ENCODE measurements at regions not wholly inside any gene's neighbourhood (a gene's known extent, or its start where the extent isn't known, plus 50 kb on each side); places are given as distances from the start of the nearest gene placed in this dataset.

DNA sequence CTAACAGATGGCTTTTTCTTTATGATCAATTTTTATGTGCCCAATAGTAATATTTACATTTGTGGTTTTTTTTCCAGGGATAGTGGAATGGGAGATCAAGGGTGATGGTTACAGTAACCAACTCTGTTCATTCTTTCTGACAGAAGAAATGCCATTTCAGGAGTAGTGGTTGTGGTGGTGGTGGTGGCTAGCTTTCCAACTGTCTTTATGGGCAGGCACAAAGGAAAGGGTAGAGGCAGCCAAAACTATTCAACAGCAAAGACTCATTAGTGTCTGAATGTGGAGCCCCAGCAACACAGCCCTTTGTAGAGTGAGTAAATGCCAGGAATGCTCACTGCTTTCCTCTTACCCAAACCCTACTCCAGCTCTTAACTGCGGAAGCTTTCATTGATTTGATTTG lies 227.7 kb downstream of the RND3 start:
- Histone ChIP-seq H3K4me2 (ENCODE audit: low read depth, low read length, poor library complexity, severe bottlenecking) (no peak overlapping the region), H4K20me1 (ENCODE audit: insufficient read depth, low read length, poor library complexity, severe bottlenecking) (no peaks in the 10 kb centered on the region), H3K79me2 (ENCODE audit: insufficient read depth, low read length) (no peaks in the 10 kb centered on the region), H3K36me3 (ENCODE audit: insufficient read depth, low read length) (no peaks in the 10 kb centered on the region), H2AFZ (ENCODE audit: low read length) (no peak overlapping the region), H3K9me2 (replicated peaks; ENCODE audit: low read depth, low read length) (no peaks in the 10 kb centered on the region), H3K9ac (ENCODE audit: low read depth, low read length, poor library complexity, severe bottlenecking) (no peak overlapping the region), H3K4me3 (ENCODE audit: low read length, poor library complexity, severe bottlenecking) (no peak overlapping the region), H3K27me3 (ENCODE audit: insufficient read depth, low read length, poor library complexity, severe bottlenecking) (no peaks in the 10 kb centered on the region), H3K4me1 (ENCODE audit: insufficient read depth, low read length, poor library complexity, severe bottlenecking) (peaks cover 22% of the 10 kb centered on the region), H3K9me3 (ENCODE audit: insufficient read depth, low read depth, low read length) (peaks cover 15% of the 10 kb centered on the region), H3F3A (ENCODE audit: low read depth) (0 out of 2 replicates have a peak, but pooled peaks cover 4% of the 10 kb centered on the region)
- TF ChIP-seq EZH2phosphoT487 (IDR thresholded peaks at IDR 0.05; ENCODE audit: borderline replicate concordance) = no peak
- TF ChIP-seq, protein P1, sequence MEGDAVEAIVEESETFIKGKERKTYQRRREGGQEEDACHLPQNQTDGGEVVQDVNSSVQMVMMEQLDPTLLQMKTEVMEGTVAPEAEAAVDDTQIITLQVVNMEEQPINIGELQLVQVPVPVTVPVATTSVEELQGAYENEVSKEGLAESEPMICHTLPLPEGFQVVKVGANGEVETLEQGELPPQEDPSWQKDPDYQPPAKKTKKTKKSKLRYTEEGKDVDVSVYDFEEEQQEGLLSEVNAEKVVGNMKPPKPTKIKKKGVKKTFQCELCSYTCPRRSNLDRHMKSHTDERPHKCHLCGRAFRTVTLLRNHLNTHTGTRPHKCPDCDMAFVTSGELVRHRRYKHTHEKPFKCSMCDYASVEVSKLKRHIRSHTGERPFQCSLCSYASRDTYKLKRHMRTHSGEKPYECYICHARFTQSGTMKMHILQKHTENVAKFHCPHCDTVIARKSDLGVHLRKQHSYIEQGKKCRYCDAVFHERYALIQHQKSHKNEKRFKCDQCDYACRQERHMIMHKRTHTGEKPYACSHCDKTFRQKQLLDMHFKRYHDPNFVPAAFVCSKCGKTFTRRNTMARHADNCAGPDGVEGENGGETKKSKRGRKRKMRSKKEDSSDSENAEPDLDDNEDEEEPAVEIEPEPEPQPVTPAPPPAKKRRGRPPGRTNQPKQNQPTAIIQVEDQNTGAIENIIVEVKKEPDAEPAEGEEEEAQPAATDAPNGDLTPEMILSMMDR (conservative IDR thresholded peaks at IDR 0.05; ENCODE audit: low read length) = no peak

DNA sequence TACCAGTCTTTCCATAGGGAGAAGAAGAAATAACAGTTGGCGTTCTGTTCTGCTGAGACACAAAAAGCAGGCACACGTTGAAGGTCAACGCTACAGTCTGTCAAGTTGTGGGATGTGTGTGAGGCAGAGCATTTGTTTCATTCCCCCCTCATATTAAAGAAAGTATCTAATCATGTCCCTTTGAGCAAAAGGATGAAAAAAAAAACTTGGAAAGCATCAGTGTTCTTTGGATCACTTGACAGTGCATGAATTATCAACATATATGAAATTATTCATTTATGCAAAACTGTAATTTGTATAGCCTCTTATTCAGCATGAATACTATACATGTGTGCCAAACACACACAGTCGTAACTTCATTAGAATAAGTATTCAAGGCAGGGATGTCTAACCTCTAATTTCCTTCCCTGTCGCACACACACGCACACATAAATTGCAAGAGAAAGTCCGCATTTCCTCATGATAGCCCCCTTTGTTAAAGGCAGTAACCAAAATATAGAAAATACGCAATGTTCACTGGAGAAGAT lies 228.6 kb downstream of the RND3 start:
- no peak overlapping the region for H2AFZ ChIP-seq (ENCODE audit: low read length)
- H3K9me3 ChIP-seq (ENCODE audit: insufficient read depth, low read depth, low read length) = peaks cover 15% of the 10 kb centered on the region
- H3K4me2 ChIP-seq (ENCODE audit: low read depth, low read length, poor library complexity, severe bottlenecking) = no peak overlapping the region
- no peaks in the 10 kb centered on the region for H3K9me2 ChIP-seq (replicated peaks; ENCODE audit: low read depth, low read length)
- no peaks in the 10 kb centered on the region for H3K79me2 ChIP-seq (ENCODE audit: insufficient read depth, low read length)
- 0 out of 2 replicates have a peak, but pooled peaks cover 4% of the 10 kb centered on the region for H3F3A ChIP-seq (ENCODE audit: low read depth)
- TF ChIP-seq EZH2phosphoT487 (IDR thresholded peaks at IDR 0.05; ENCODE audit: borderline replicate concordance) = no peak
- TF ChIP-seq, protein P1 (conservative IDR thresholded peaks at IDR 0.05; ENCODE audit: low read length) = no peak
- H3K27me3 ChIP-seq (ENCODE audit: insufficient read depth, low read length, poor library complexity, severe bottlenecking) = no peaks in the 10 kb centered on the region
- no peaks in the 10 kb centered on the region for H3K36me3 ChIP-seq (ENCODE audit: insufficient read depth, low read length)
- H3K4me3 ChIP-seq (ENCODE audit: low read length, poor library complexity, severe bottlenecking) = no peak overlapping the region
- H4K20me1 ChIP-seq (ENCODE audit: insufficient read depth, low read length, poor library complexity, severe bottlenecking) = no peaks in the 10 kb centered on the region
- H3K4me1 ChIP-seq (ENCODE audit: insufficient read depth, low read length, poor library complexity, severe bottlenecking) = peaks cover 22% of the 10 kb centered on the region
- H3K9ac ChIP-seq (ENCODE audit: low read depth, low read length, poor library complexity, severe bottlenecking) = no peak overlapping the region

DNA sequence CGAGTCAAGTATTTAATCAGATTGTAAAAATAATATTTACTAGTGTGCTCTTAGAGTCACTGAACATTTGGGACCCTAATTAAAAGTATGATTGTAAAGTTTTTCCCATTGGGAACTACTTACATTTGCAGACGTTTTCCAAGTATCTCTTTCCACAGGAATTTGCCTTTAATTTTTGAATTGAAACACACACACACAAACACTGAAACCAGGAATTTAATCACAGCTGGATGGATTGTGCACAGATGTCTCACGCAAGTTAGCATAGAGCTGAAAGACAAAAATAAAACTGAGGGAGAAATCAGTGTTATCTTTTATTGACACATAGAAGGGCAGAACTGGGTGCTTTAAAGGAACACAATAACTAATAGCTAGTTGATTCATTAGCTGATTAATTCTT lies 230.7 kb downstream of the RND3 start:
- H3K36me3 ChIP-seq (ENCODE audit: insufficient read depth, low read length) = no peaks in the 10 kb centered on the region
- H4K20me1 ChIP-seq (ENCODE audit: insufficient read depth, low read length, poor library complexity, severe bottlenecking) = no peaks in the 10 kb centered on the region
- no peaks in the 10 kb centered on the region for H3K9me3 ChIP-seq (ENCODE audit: insufficient read depth, low read depth, low read length)
- no peak for TF ChIP-seq EZH2phosphoT487 (IDR thresholded peaks at IDR 0.05; ENCODE audit: borderline replicate concordance)
- TF ChIP-seq, protein P1 (conservative IDR thresholded peaks at IDR 0.05; ENCODE audit: low read length) = no peak
- H3K9me2 ChIP-seq (replicated peaks; ENCODE audit: low read depth, low read length) = no peaks in the 10 kb centered on the region
- H3K9ac ChIP-seq (ENCODE audit: low read depth, low read length, poor library complexity, severe bottlenecking) = no peak overlapping the region
- no peaks in the 10 kb centered on the region for H3K27me3 ChIP-seq (ENCODE audit: insufficient read depth, low read length, poor library complexity, severe bottlenecking)
- H3K79me2 ChIP-seq (ENCODE audit: insufficient read depth, low read length) = no peaks in the 10 kb centered on the region
- H3K4me2 ChIP-seq (ENCODE audit: low read depth, low read length, poor library complexity, severe bottlenecking) = no peak overlapping the region
- H3F3A ChIP-seq (ENCODE audit: low read depth) = 0 out of 2 replicates have a peak, but pooled peaks cover 4% of the 10 kb centered on the region
- H2AFZ ChIP-seq (ENCODE audit: low read length) = no peak overlapping the region
- no peak overlapping the region for H3K4me3 ChIP-seq (ENCODE audit: low read length, poor library complexity, severe bottlenecking)
- H3K4me1 ChIP-seq (ENCODE audit: insufficient read depth, low read length, poor library complexity, severe bottlenecking) = peaks cover 22% of the 10 kb centered on the region

Measured in Loucy (cell line).